Mucosa of rectum (tissue), 2 donors: ENCODE measurements at regions not wholly inside any gene's neighbourhood (a gene's known extent, or its start where the extent isn't known, plus 50 kb on each side); places are given as distances from the start of the nearest gene placed in this dataset.
A peak's percentile ranks its signal among the peaks of the same experiment; 100 is the strongest.
"Not testable (repeated sequence)": the region's sequence is repeated elsewhere in the genome, so short reads cannot be mapped to it uniquely, and the experiment has no call there.

ENCODE experiments used
- H3K27ac ChIP-seq, 2 donors: one replicate each; pipeline ENCODE4 v1.7.0; 2013; ENCODE audit warnings: inconsistent platforms in 2 of 2, low read depth in 2 of 2, low read length in 2 of 2
- H3K27me3 ChIP-seq, 2 donors: one replicate each; pipeline ENCODE4 v1.7.0; 2013; ENCODE audit warnings: low read length in 2 of 2; ENCODE audit not compliant: control insufficient read depth in 2 of 2, insufficient read depth in 2 of 2
- H3K36me3 ChIP-seq, 2 donors: one replicate each; pipeline ENCODE4 v1.7.0; 2013; ENCODE audit warnings: low read length in 2 of 2; ENCODE audit not compliant: control insufficient read depth in 2 of 2, insufficient read depth in 2 of 2
- H3K4me1 ChIP-seq, 2 donors: one replicate each; pipeline ENCODE4 v1.7.0; 2013; ENCODE audit warnings: low read length in 2 of 2, mild to moderate bottlenecking in 1 of 2; ENCODE audit not compliant: control insufficient read depth in 2 of 2, insufficient read depth in 2 of 2
- H3K4me3 ChIP-seq, 2 donors: one replicate each; pipeline ENCODE4 v1.7.0; 2013; ENCODE audit warnings: low read length in 2 of 2
- H3K9ac ChIP-seq, 2 donors: one replicate each; pipeline ENCODE4 v1.7.0; 2013; ENCODE audit warnings: low read length in 2 of 2, low read depth in 1 of 2, mild to moderate bottlenecking in 1 of 2
- H3K9me3 ChIP-seq, 2 donors: one replicate each; pipeline ENCODE4 v1.7.0; 2013; ENCODE audit warnings: low read length in 2 of 2; ENCODE audit not compliant: control insufficient read depth in 2 of 2
- donor health status: healthy.
- donor health status: Normal muscosa, but diverticular disease.

GRCh38 chr7:29673635-29674034 lies 110.0 kb downstream of the PRR15 start:
- H3K9ac ChIP-seq, H3K27me3 ChIP-seq, H3K36me3 ChIP-seq, H3K4me1 ChIP-seq, H3K9me3 ChIP-seq, H3K27ac ChIP-seq, H3K4me3 ChIP-seq: not testable (repeated sequence)

- not testable (repeated sequence) for H3K4me3 ChIP-seq, H3K4me1 ChIP-seq, H3K27me3 ChIP-seq, H3K9ac ChIP-seq, H3K36me3 ChIP-seq, H3K9me3 ChIP-seq, H3K27ac ChIP-seq
Observed at GRCh38 chr7:29674626-29675025, 111.0 kb downstream of the PRR15 start.

GRCh38 chr7:29677254-29677653 lies 113.6 kb downstream of the PRR15 start:
- not testable (repeated sequence) for H3K4me3 ChIP-seq, H3K27ac ChIP-seq

GRCh38 chr7:29679963-29680362 lies 116.3 kb downstream of the PRR15 start:
- not testable (repeated sequence) for H3K4me3 ChIP-seq, H3K27me3 ChIP-seq, H3K9ac ChIP-seq, H3K4me1 ChIP-seq, H3K27ac ChIP-seq, H3K36me3 ChIP-seq, H3K9me3 ChIP-seq

More at GRCh38 chr7:29677254-29677653, 113.6 kb downstream of the PRR15 start:
- not testable (repeated sequence) for H3K9ac ChIP-seq, H3K4me1 ChIP-seq, H3K27me3 ChIP-seq, H3K9me3 ChIP-seq, H3K36me3 ChIP-seq

- H3K9ac ChIP-seq, H3K27me3 ChIP-seq, H3K4me3 ChIP-seq, H3K4me1 ChIP-seq, H3K36me3 ChIP-seq, H3K27ac ChIP-seq, H3K9me3 ChIP-seq: not testable (repeated sequence)
Observed at GRCh38 chr7:29680601-29681000, 117.0 kb downstream of the PRR15 start.

GRCh38 chr7:29684151-29684786 lies 120.6 kb downstream of the PRR15 start:
- H3K27me3 ChIP-seq, H3K9me3 ChIP-seq, H3K4me1 ChIP-seq, H3K36me3 ChIP-seq: not testable (repeated sequence)
- H3K4me3 ChIP-seq: peak overlapping the region; percentile 69 to 74
- peak overlapping the region; percentile 78 to 83 for H3K27ac ChIP-seq
- peak overlapping the region in 1 of 2 donors; percentile 79 for H3K9ac ChIP-seq

GRCh38 chr7:29684787-29685650 lies 121.3 kb upstream of the WIPF3 start:
- Histone ChIP-seq H3K4me1 (peaks cover 0 to 4% of the 10 kb centered on the region in 2 donors), H3K9ac (peak overlapping the region; percentile 47 to 79)

GRCh38 chr7:29685651-29686271 lies 120.5 kb upstream of the WIPF3 start:
- H3K36me3 ChIP-seq, H3K9me3 ChIP-seq, H3K27me3 ChIP-seq, H3K4me1 ChIP-seq: not testable (repeated sequence)
- Histone ChIP-seq H3K27ac (peak overlapping the region; percentile 78 to 83), H3K9ac (peak overlapping the region in 1 of 2 donors; percentile 79), H3K4me3 (peak overlapping the region; percentile 69 to 74)

More at GRCh38 chr7:29684787-29685650, 121.3 kb upstream of the WIPF3 start:
- H3K36me3 ChIP-seq: no peaks in the 10 kb centered on the region
- peak overlapping the region; percentile 69 to 74 for H3K4me3 ChIP-seq
- peak overlapping the region; percentile 78 to 83 for H3K27ac ChIP-seq
- no peaks in the 10 kb centered on the region for H3K27me3 ChIP-seq
- H3K9me3 ChIP-seq: no peaks in the 10 kb centered on the region

GRCh38 chr7:29690510-29690909 lies 115.8 kb upstream of the WIPF3 start:
- not testable (repeated sequence) for H3K9ac ChIP-seq, H3K9me3 ChIP-seq

GRCh38 chr7:29696402-29696801 lies 109.9 kb upstream of the WIPF3 start:
- not testable (repeated sequence) for H3K27me3 ChIP-seq, H3K27ac ChIP-seq, H3K9me3 ChIP-seq, H3K36me3 ChIP-seq, H3K4me3 ChIP-seq, H3K4me1 ChIP-seq, H3K9ac ChIP-seq

More at GRCh38 chr7:29690510-29690909, 115.8 kb upstream of the WIPF3 start:
- H3K4me1 ChIP-seq, H3K27ac ChIP-seq, H3K27me3 ChIP-seq, H3K4me3 ChIP-seq, H3K36me3 ChIP-seq: not testable (repeated sequence)
